ENCODE measurements at regions not wholly inside any gene's neighbourhood (a gene's known extent, or its start where the extent isn't known, plus 50 kb on each side); places are given as distances from the start of the nearest gene placed in this dataset.

DNA sequence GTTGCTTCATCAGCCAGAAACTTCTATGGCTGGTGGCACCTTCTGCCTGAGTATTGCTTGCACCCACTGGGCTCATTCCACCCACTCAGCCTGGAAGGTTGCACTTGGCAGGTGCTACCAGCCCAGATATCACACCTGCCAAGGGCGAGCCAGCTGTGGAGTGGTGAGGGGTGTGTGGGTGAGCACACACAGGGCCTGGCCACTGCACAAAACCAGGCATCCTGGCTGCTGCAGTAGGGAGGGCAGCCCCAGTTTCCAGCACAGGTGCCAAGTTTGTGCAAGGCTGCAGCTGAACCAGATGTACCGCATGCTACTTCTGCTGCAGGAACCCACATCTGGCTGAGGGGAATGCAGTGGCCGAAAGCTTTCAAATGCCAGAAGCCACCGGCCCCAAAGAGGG lies 1147.8 kb downstream of the FSCB start:
- TF ChIP-seq, protein P1, sequence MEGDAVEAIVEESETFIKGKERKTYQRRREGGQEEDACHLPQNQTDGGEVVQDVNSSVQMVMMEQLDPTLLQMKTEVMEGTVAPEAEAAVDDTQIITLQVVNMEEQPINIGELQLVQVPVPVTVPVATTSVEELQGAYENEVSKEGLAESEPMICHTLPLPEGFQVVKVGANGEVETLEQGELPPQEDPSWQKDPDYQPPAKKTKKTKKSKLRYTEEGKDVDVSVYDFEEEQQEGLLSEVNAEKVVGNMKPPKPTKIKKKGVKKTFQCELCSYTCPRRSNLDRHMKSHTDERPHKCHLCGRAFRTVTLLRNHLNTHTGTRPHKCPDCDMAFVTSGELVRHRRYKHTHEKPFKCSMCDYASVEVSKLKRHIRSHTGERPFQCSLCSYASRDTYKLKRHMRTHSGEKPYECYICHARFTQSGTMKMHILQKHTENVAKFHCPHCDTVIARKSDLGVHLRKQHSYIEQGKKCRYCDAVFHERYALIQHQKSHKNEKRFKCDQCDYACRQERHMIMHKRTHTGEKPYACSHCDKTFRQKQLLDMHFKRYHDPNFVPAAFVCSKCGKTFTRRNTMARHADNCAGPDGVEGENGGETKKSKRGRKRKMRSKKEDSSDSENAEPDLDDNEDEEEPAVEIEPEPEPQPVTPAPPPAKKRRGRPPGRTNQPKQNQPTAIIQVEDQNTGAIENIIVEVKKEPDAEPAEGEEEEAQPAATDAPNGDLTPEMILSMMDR (IDR thresholded peaks at IDR 0.05) = no peak
- no peak for TF ChIP-seq EZH2 (IDR thresholded peaks at IDR 0.05; ENCODE audit: borderline replicate concordance, insufficient read depth, low read depth, low read length, poor library complexity, severe bottlenecking)

Data from B cell (primary cell).